ENCODE measurements at regions not wholly inside any gene's neighbourhood (a gene's known extent, or its start where the extent isn't known, plus 50 kb on each side); places are given as distances from the start of the nearest gene placed in this dataset.

DNA sequence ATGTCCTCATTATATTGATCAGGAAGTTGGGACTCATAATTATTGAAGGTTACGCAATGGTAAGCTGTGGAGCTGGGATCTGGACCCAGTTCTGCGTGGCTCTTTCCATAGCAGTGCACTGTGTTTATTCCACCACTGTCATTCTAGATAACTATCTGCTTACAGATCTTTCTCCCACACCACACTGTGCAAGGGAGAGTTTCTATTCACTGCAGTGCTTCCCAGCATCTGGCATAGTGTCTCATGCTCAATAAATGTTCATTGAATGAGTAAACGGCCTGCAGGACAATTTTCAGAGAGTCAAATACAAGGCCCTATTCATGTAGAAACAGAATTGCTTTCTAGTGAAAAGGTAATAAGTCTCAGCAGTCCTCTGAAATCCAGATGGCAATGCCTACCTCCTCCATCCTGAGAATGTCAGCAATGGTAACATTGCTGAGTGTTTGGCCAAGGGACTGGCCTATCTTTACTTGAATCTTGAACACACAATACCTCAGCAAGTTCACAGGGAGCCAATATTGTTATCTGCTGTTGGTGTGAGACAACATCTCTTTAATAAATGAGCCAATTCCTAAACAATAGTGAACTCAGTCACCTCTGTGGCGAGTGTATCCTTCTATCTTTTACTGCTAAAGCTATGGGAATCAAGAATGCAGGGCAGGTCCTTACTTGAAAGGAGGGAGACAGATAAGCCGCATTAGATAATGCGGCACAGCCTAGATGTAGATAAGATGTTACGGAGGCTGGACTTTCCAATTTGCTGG, 332.4 kb upstream of the PRICKLE1 start:
- H4K20me1 ChIP-seq (ENCODE audit: control insufficient read depth, insufficient read depth, insufficient read length) = no peaks in the 10 kb centered on the region
- H4K5ac ChIP-seq (ENCODE audit: insufficient read length, low read depth, low read length) = no peak overlapping the region
- no peak overlapping the region for H3K9ac ChIP-seq (ENCODE audit: extremely low read depth, insufficient read length, low read length)
- Mint-ChIP-seq H3K9me3 (no peaks in the 10 kb centered on the region), H3K36me3 (ENCODE audit: insufficient read depth in 1 of 3, low read depth in 3 of 3) (no peaks in the 10 kb centered on the region), H3K4me1 (no peaks in the 10 kb centered on the region), H3K27ac (no peak overlapping the region), H3K27me3 (ENCODE audit: low read depth) (no peaks in the 10 kb centered on the region), H3K4me3 (no peak overlapping the region)
- no peak overlapping the region for H2BK20ac ChIP-seq (ENCODE audit: low read depth, low read length, poor library complexity, severe bottlenecking)
- no peak overlapping the region for H3K23ac ChIP-seq (ENCODE audit: insufficient read length, low read depth, low read length)
- no peak overlapping the region for H2AFZ ChIP-seq (ENCODE audit: low read length)
- no peak overlapping the region for H3T11ph ChIP-seq (ENCODE audit: low read length)
- H2BK15ac ChIP-seq (ENCODE audit: low read depth, low read length) = no peak overlapping the region
- no peak overlapping the region for H2BK120ac ChIP-seq (ENCODE audit: low read depth, low read length, poor library complexity, severe bottlenecking)
- H3K4me2 ChIP-seq (ENCODE audit: insufficient read depth, insufficient read length, low read length) = no peak overlapping the region
- no peak overlapping the region for H2AK5ac ChIP-seq (ENCODE audit: insufficient read length, low read length)
- no peaks in the 10 kb centered on the region for H3K4me1 ChIP-seq (ENCODE audit: insufficient read depth, low read length)
- TF ChIP-seq, protein P1, sequence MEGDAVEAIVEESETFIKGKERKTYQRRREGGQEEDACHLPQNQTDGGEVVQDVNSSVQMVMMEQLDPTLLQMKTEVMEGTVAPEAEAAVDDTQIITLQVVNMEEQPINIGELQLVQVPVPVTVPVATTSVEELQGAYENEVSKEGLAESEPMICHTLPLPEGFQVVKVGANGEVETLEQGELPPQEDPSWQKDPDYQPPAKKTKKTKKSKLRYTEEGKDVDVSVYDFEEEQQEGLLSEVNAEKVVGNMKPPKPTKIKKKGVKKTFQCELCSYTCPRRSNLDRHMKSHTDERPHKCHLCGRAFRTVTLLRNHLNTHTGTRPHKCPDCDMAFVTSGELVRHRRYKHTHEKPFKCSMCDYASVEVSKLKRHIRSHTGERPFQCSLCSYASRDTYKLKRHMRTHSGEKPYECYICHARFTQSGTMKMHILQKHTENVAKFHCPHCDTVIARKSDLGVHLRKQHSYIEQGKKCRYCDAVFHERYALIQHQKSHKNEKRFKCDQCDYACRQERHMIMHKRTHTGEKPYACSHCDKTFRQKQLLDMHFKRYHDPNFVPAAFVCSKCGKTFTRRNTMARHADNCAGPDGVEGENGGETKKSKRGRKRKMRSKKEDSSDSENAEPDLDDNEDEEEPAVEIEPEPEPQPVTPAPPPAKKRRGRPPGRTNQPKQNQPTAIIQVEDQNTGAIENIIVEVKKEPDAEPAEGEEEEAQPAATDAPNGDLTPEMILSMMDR (conservative IDR thresholded peaks at IDR 0.05) = no peak
- no peak overlapping the region for H3K27ac ChIP-seq (ENCODE audit: insufficient read length, low read depth, low read length)
- WGBS (ENCODE audit: extremely low coverage, insufficient read length, low lambda C conversion rate) = no CpG with 5 or more reads among the region's 7 CpGs
- H3K56ac ChIP-seq (ENCODE audit: insufficient read length, low read depth, low read length) = no peak overlapping the region
- H3K14ac ChIP-seq (ENCODE audit: insufficient read depth, low read length) = no peak overlapping the region
- H3K79me2 ChIP-seq (ENCODE audit: insufficient read depth, low read length) = no peaks in the 10 kb centered on the region
- no peaks in the 10 kb centered on the region for H3K27me3 ChIP-seq (ENCODE audit: insufficient read depth, low read length)
- H3K18ac ChIP-seq (ENCODE audit: insufficient read length, low read depth, low read length) = no peak overlapping the region
- no peak overlapping the region for H3K4ac ChIP-seq (ENCODE audit: low read depth, low read length)
- H4K8ac ChIP-seq (replicated peaks; ENCODE audit: insufficient read length, low read depth, low read length) = no peak overlapping the region
- no peak for DNase-seq
- H4K91ac ChIP-seq (ENCODE audit: insufficient read length, low read depth, low read length) = no peak overlapping the region
- H3K79me1 ChIP-seq (ENCODE audit: insufficient read depth, low read depth, low read length, poor library complexity, severe bottlenecking) = no peaks in the 10 kb centered on the region
- H2BK12ac ChIP-seq (ENCODE audit: insufficient read length, low read depth, low read length) = no peak overlapping the region
- H3K23me2 ChIP-seq (ENCODE audit: insufficient read length, low read depth, low read length, poor library complexity, severe bottlenecking) = no peaks in the 10 kb centered on the region
- no peaks in the 10 kb centered on the region for H3K9me3 ChIP-seq (ENCODE audit: control insufficient read depth, low read depth, low read length)
- no peak overlapping the region for H2BK5ac ChIP-seq (ENCODE audit: insufficient read length, low read length)
